GM23338 (cell line): ENCODE measurements at regions not wholly inside any gene's neighbourhood (a gene's known extent, or its start where the extent isn't known, plus 50 kb on each side); places are given as distances from the start of the nearest gene placed in this dataset.

ENCODE experiments used
- EZH2 ChIP-seq: fragments of 200-600 bp; sonication (generic); IDR thresholded peaks from one replicate; pipeline ENCODE4 v1.8.0; 2017; ENCODE audit warnings: antibody characterized with exemption, mild to moderate bottlenecking, low read depth; ENCODE audit not compliant: unreplicated experiment
- POLR2AphosphoS5 ChIP-seq: IDR thresholded peaks from 2 replicates; pipeline ENCODE4 v1.6.1; 2016; ENCODE audit warnings: antibody characterized with exemption, low read depth
- STAT1 ChIP-seq: IDR thresholded peaks from one replicate; pipeline ENCODE4 v1.6.1; 2016; ENCODE audit warnings: antibody characterized with exemption; ENCODE audit not compliant: unreplicated experiment
- ZNF114 ChIP-seq: fragments of 250-450 bp; sonication (Bioruptor Pico); IDR thresholded peaks from 2 replicates; pipeline ENCODE4 v1.5.0; 2020; ENCODE audit warnings: mild to moderate bottlenecking, moderate library complexity
- TF ChIP-seq, protein P1 (sequence below), 2 experiments: fragments of 200-600 bp in 1 of 2; sonication (generic) in 1 of 2; conservative IDR thresholded peaks; 2 replicates each; pipeline versions ENCODE4 v1.5.1 to v1.6.1; 2016 to 2017; ENCODE audit warnings: antibody characterized with exemption in 2 of 2, low read depth in 2 of 2, mild to moderate bottlenecking in 2 of 2, moderate library complexity in 1 of 2
- TF ChIP-seq, protein P2 (sequence below): IDR thresholded peaks from one replicate; pipeline ENCODE4 v1.6.1; 2018; ENCODE audit warnings: antibody characterized with exemption; ENCODE audit not compliant: unreplicated experiment
- TF ChIP-seq, protein P3 (sequence below): IDR thresholded peaks from 2 replicates; pipeline ENCODE4 v1.6.1; 2016; ENCODE audit warnings: antibody characterized with exemption

DNA sequence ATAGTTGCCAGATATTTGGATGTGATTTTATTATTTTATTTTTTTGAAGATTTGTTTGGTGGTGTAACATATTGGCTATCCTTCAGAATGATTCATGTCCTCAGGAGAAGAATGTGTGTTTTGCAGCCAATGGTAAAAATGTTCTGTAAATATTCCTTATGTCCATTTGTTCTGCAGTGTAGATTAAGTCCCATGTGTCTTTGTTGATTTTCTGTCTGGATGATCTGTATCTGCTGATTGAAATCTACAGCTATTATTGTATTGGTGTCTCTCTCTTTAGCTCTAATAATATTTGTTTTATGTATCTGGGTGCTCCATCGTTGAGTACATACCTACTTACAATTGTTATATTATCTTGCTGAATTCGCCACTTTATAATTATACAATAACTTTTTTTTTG lies 1641.7 kb downstream of the OTOL1 start:
- TF ChIP-seq, protein P1, sequence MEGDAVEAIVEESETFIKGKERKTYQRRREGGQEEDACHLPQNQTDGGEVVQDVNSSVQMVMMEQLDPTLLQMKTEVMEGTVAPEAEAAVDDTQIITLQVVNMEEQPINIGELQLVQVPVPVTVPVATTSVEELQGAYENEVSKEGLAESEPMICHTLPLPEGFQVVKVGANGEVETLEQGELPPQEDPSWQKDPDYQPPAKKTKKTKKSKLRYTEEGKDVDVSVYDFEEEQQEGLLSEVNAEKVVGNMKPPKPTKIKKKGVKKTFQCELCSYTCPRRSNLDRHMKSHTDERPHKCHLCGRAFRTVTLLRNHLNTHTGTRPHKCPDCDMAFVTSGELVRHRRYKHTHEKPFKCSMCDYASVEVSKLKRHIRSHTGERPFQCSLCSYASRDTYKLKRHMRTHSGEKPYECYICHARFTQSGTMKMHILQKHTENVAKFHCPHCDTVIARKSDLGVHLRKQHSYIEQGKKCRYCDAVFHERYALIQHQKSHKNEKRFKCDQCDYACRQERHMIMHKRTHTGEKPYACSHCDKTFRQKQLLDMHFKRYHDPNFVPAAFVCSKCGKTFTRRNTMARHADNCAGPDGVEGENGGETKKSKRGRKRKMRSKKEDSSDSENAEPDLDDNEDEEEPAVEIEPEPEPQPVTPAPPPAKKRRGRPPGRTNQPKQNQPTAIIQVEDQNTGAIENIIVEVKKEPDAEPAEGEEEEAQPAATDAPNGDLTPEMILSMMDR (conservative IDR thresholded peaks at IDR 0.05; ENCODE audit: low read depth in 2 of 2): no peak
- no peak for TF ChIP-seq ZNF114 (CRISPR knock-in tag)
- TF ChIP-seq POLR2AphosphoS5: no peak
- TF ChIP-seq, protein P2, sequence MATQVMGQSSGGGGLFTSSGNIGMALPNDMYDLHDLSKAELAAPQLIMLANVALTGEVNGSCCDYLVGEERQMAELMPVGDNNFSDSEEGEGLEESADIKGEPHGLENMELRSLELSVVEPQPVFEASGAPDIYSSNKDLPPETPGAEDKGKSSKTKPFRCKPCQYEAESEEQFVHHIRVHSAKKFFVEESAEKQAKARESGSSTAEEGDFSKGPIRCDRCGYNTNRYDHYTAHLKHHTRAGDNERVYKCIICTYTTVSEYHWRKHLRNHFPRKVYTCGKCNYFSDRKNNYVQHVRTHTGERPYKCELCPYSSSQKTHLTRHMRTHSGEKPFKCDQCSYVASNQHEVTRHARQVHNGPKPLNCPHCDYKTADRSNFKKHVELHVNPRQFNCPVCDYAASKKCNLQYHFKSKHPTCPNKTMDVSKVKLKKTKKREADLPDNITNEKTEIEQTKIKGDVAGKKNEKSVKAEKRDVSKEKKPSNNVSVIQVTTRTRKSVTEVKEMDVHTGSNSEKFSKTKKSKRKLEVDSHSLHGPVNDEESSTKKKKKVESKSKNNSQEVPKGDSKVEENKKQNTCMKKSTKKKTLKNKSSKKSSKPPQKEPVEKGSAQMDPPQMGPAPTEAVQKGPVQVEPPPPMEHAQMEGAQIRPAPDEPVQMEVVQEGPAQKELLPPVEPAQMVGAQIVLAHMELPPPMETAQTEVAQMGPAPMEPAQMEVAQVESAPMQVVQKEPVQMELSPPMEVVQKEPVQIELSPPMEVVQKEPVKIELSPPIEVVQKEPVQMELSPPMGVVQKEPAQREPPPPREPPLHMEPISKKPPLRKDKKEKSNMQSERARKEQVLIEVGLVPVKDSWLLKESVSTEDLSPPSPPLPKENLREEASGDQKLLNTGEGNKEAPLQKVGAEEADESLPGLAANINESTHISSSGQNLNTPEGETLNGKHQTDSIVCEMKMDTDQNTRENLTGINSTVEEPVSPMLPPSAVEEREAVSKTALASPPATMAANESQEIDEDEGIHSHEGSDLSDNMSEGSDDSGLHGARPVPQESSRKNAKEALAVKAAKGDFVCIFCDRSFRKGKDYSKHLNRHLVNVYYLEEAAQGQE: no peak
- no peak for TF ChIP-seq EZH2
- TF ChIP-seq, protein P3, sequence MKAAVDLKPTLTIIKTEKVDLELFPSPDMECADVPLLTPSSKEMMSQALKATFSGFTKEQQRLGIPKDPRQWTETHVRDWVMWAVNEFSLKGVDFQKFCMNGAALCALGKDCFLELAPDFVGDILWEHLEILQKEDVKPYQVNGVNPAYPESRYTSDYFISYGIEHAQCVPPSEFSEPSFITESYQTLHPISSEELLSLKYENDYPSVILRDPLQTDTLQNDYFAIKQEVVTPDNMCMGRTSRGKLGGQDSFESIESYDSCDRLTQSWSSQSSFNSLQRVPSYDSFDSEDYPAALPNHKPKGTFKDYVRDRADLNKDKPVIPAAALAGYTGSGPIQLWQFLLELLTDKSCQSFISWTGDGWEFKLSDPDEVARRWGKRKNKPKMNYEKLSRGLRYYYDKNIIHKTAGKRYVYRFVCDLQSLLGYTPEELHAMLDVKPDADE: no peak
- TF ChIP-seq STAT1: no peak
